Stimulated activated effector memory CD8-positive, alpha-beta T cell treated with anti-CD3 and anti-CD28 coated beads, Interleukin-12 subunit alpha, Interleukin-12 subunit beta, amount 100 ng/mL, for 72 hours (primary cell): ENCODE measurements at regions not wholly inside any gene's neighbourhood (a gene's known extent, or its start where the extent isn't known, plus 50 kb on each side); places are given as distances from the start of the nearest gene placed in this dataset.

Source experiments
- ATAC-seq: fragments of 150-1000 bp; cut with Tn5 transposase; 2 replicates; pipeline ENCODE4 v1.10.0; 2021
- DNase-seq, 2 donors: peaks; one replicate each; pipeline ENCODE4 v3.0.0; 2021 to 2022; ENCODE audit warnings: low spot score in 2 of 2
- H3K27ac Mint-ChIP-seq: one replicate; pipeline ENCODE4 v1.8.0; 2022; ENCODE audit warnings: mild to moderate bottlenecking, mixed read lengths
- H3K36me3 Mint-ChIP-seq: one replicate; pipeline ENCODE4 v1.8.0; 2022; ENCODE audit warnings: mild to moderate bottlenecking, mixed read lengths
- H3K4me1 Mint-ChIP-seq: one replicate; pipeline ENCODE4 v1.8.0; 2022; ENCODE audit warnings: mixed read lengths
- H3K4me3 Mint-ChIP-seq: one replicate; pipeline ENCODE4 v1.8.0; 2022; ENCODE audit warnings: mild to moderate bottlenecking, mixed read lengths
- H3K9me3 Mint-ChIP-seq: one replicate; pipeline ENCODE4 v1.8.0; 2022; ENCODE audit warnings: mixed read lengths

DNA sequence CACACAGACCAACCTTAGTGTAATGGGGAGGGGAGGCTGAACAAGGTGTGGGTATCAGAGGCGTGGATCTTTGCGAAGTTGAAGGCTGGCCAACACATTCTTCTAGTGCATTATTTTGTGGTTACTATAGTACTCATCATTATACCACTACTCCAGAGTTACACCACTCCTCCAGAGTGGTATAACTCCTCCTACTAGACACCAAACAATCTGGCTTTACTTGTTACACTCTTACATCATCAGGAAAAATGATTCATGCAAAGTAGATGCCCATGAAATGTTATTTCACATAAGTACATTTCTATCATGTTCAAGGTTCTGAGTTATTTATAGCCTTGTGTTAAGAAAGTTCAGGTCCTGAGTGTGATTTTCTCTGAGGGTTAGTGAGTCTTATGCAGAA is 443.1 kb upstream of the OPRM1 start:
- ATAC-seq (no peak), DNase-seq (no peak)
- Mint-ChIP-seq H3K9me3 (peaks cover 14% of the 10 kb centered on the region), H3K27ac (no peak overlapping the region), H3K4me3 (no peak overlapping the region), H3K36me3 (no peaks in the 10 kb centered on the region), H3K4me1 (no peaks in the 10 kb centered on the region)

DNA sequence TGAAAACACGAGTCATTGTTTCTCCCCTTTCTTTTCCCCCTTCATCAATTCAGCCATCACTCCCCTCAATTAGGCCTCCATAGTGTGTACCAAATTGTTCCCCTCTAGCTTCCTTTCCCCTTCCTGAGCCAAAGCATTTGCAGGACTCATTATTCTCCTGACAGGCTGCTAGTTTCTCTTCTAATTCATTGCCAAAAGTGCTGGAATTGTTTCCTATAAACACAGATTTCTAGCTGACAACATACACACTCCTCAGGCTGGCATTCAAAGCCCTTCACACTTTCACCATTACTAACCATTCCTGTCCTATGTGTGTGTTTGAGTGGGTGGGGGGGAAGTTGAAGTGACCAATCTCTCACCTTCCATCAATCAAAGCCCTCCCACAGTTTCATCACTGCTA is 444.2 kb upstream of the OPRM1 start:
- Mint-ChIP-seq H3K36me3 (no peaks in the 10 kb centered on the region), H3K4me1 (no peaks in the 10 kb centered on the region), H3K9me3 (peaks cover 14% of the 10 kb centered on the region), H3K27ac (no peak overlapping the region), H3K4me3 (no peak overlapping the region)
- ATAC-seq (no peak), DNase-seq (no peak)

DNA sequence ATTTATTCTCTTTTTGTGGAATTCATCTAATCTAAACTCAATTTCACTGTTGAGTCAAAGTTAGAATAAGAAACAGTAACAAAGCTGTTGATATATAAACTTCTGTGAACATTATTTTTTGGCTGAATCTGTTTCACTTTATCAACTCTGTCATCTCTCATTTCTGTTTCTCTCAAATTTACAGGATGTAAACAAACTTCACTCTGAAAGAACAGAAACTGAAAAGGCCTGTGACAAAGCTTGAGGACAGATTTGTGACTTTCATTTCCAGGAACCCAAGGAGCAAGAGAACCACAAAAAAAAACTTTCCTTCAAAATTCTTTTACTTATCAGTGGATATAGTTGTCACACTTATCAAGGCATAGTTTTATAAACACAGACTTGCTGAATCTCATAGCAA is 447.9 kb upstream of the OPRM1 start:
- Mint-ChIP-seq H3K27ac (no peak overlapping the region), H3K4me1 (no peaks in the 10 kb centered on the region), H3K9me3 (peaks cover 16% of the 10 kb centered on the region), H3K4me3 (no peak overlapping the region), H3K36me3 (no peaks in the 10 kb centered on the region)
- ATAC-seq, result no peak
- DNase-seq, result no peak

DNA sequence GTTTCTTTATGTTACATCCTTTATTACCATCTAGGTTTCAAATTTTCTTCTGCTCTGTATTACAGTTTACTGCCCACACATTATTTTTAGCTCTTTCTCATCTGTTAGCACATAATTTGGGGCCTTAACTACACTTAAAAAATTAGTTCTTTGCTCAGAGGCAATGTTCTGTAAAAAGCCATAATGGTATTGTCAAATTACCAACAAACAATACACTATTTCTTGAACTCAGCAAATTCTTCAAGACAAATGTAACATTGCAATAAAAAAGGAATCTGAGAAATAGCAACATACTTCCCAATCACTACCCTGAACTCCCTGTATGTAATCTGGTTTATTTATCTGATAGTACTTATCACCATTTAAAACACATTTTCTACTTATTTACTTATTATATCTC is 448.6 kb upstream of the OPRM1 start:
- H3K36me3 Mint-ChIP-seq, result no peaks in the 10 kb centered on the region
- no peak overlapping the region for H3K4me3 Mint-ChIP-seq
- no peak overlapping the region for H3K27ac Mint-ChIP-seq
- ATAC-seq (no peak), DNase-seq (no peak)
- H3K9me3 Mint-ChIP-seq, result peaks cover 16% of the 10 kb centered on the region
- no peaks in the 10 kb centered on the region for H3K4me1 Mint-ChIP-seq

DNA sequence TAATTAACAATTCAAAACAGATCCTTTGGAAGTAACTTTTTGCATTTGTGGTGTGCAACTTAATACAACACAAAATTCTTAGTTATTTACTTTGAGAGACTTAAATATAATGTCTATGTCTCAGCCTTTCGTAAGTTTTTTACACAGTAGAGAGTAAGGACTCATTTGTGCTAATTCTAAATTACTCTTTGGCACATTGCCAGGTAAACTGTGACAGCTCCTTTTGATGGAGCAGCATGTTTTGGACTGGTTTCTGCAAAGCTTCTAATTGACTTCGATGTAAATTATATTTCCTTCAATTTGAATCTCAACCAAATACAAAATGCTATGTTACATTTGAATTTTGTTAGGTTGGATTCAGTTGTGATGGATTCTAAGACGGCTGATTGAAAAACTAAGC is 450.7 kb upstream of the OPRM1 start:
- Mint-ChIP-seq H3K4me1 (no peaks in the 10 kb centered on the region), H3K9me3 (peaks cover 13% of the 10 kb centered on the region), H3K27ac (no peak overlapping the region), H3K4me3 (no peak overlapping the region), H3K36me3 (no peaks in the 10 kb centered on the region)
- no peak for ATAC-seq
- no peak for DNase-seq

DNA sequence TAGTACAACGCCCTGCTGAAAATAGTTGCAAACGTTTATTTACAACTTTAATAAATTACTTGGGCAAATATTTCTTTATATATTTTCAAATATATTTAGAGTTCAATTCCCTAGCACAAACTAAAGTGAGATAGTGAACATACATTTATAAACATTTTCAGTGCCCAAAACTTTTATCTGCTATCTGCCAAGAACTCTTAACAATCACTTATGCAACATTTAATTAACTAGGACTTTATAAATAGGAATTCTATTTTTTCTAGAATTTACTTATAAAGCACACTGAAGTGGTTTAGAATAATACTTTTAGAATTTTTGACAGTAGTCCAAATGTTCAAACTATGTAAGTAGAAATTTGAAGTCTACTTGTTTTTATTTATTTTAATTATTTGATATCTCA is 452.6 kb upstream of the RGS17 start:
- DNase-seq (no peak), ATAC-seq (no peak)
- H3K4me3 Mint-ChIP-seq, result no peak overlapping the region

DNA sequence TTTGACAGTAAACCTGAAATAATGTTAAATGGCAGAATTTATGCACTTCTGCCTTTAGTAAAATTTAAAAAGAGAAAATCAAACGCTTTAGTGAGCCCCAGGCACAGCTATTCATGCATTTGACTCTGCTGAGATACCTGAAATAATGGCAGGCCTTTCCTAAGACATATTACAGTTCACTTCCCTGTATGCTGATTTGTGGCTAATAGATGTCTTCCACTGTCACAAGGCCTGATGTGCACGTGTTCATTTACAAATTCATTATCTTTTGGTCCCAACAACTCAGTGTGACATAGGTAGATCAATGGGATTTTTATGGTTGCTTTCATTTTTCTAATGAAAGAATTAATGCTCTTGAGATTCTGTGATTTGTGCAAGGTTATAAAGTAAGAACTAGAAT is 449.7 kb upstream of the RGS17 start:
- Mint-ChIP-seq H3K4me3 (no peak overlapping the region), H3K27ac (no peak overlapping the region), H3K4me1 (no peaks in the 10 kb centered on the region), H3K9me3 (peaks cover 12% of the 10 kb centered on the region), H3K36me3 (no peaks in the 10 kb centered on the region)
- ATAC-seq (no peak), DNase-seq (no peak)

More for the DNA sequence above, 452.6 kb upstream of the RGS17 start:
- H3K4me1 Mint-ChIP-seq, result no peaks in the 10 kb centered on the region
- no peak overlapping the region for H3K27ac Mint-ChIP-seq
- peaks cover 14% of the 10 kb centered on the region for H3K9me3 Mint-ChIP-seq
- no peaks in the 10 kb centered on the region for H3K36me3 Mint-ChIP-seq

DNA sequence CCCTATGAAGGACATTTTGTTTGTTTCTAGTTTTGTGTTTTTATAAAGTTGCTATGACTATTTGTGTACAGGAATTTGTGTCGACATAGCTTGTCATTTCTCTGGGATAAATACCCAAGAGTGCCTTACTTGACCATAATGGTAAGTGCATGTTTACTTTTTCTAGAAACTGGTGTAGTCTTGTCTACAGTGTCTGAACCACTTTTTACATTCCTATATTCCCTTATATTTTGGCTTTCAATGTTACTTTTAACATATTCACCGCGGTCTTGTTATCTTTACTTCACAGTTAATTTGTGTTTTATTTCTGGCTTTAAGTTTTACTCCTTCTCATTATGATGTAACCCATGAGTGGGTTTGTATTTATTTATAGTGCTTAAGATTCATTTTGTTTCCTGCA is 444.4 kb upstream of the RGS17 start:
- DNase-seq, result no peak
- no peak overlapping the region for H3K4me3 Mint-ChIP-seq
- ATAC-seq, result no peak
- H3K27ac Mint-ChIP-seq, result no peak overlapping the region
- no peaks in the 10 kb centered on the region for H3K4me1 Mint-ChIP-seq
- no peaks in the 10 kb centered on the region for H3K36me3 Mint-ChIP-seq
- H3K9me3 Mint-ChIP-seq, result peaks cover 7% of the 10 kb centered on the region

DNA sequence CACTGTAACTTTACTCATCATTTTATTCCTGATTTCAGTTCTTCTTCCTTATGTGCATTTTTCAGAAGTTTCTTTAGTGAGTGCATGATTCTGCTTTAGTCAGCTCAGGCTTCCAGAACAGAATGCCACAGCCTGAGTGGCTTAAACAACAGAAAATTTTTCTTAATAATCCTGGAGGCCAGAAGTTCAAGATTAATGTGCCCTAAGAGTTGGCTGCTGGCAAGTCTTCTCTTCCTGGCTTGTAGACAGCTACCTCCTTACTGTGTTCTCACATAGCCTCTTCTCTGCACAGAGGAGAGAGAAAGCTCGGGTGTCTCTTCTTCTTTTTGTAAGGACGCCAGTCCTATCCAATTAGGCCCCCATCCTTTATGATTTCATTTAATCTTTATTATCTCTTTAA is 443.1 kb upstream of the RGS17 start:
- Mint-ChIP-seq H3K27ac (no peak overlapping the region), H3K4me1 (no peaks in the 10 kb centered on the region), H3K9me3 (peaks cover 7% of the 10 kb centered on the region), H3K36me3 (no peaks in the 10 kb centered on the region), H3K4me3 (no peak overlapping the region)
- ATAC-seq (no peak), DNase-seq (no peak)

DNA sequence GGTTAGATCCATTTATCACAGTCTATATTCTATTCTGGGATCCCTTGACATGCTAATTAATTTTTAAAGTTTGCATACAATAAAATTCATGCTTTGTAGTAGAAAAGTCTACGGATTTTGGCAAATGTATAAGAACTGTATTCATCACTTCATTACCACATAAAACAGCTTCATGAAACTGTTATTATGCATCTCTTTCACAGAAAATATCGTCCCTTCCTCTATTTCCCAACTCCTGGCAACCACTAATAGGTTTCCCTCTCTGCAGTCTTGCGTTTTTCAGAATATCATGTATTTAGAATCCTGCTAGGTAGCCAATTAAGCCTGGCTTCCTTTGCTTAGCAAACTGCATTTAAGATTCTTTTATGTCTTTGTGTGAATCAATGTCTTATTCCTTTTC is 441.3 kb upstream of the RGS17 start:
- no peak for DNase-seq
- Mint-ChIP-seq H3K4me1 (no peaks in the 10 kb centered on the region), H3K27ac (no peak overlapping the region), H3K36me3 (no peaks in the 10 kb centered on the region), H3K4me3 (no peak overlapping the region), H3K9me3 (peaks cover 3% of the 10 kb centered on the region)
- no peak for ATAC-seq

DNA sequence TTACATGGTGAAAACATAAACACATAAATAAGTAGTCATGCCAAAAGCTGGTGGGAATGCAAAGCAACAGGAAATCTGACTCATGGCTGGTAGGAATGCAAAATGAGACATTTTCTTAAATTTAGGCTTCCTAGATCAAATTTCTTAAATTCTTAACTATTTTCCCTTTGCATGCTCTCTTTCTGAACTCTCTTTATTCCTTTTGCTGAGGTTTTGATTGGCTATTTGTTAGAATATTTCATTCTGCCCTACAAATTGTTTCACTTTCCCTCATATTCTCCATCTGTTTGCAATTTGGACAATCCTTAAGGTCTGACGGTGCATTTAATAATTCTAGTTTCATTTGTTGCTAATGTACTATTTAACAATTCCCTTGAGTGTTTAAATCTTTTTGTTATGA is 437.5 kb upstream of the RGS17 start:
- ATAC-seq, result no peak
- H3K9me3 Mint-ChIP-seq, result peaks cover 2% of the 10 kb centered on the region
- DNase-seq, result no peak
- no peaks in the 10 kb centered on the region for H3K4me1 Mint-ChIP-seq
- H3K27ac Mint-ChIP-seq, result no peak overlapping the region
- H3K4me3 Mint-ChIP-seq, result no peak overlapping the region
- no peaks in the 10 kb centered on the region for H3K36me3 Mint-ChIP-seq

DNA sequence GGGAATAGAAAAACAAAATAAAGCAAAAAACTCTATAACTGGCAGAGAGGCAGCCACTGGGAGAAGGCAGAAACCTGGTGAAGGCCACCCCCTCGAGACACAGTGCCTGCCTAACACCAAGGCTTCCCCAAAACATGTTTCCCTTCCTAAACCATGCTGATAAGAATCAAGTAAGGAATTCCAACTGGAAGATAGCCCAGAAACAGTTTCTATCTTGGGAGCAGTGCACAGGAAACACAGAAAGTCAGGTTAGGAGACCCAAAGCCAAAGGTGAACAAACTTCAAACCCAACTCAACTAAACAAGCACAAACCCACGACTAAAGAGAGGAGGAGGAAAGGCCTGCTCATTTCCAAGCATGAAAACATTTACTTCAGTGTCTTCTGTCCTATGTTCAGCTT is 433.7 kb upstream of the RGS17 start:
- peaks cover 7% of the 10 kb centered on the region for H3K9me3 Mint-ChIP-seq
- ATAC-seq, result no peak
- no peak overlapping the region for H3K27ac Mint-ChIP-seq
- H3K4me1 Mint-ChIP-seq, result no peaks in the 10 kb centered on the region
- DNase-seq, result no peak
- H3K4me3 Mint-ChIP-seq, result no peak overlapping the region
- no peaks in the 10 kb centered on the region for H3K36me3 Mint-ChIP-seq

DNA sequence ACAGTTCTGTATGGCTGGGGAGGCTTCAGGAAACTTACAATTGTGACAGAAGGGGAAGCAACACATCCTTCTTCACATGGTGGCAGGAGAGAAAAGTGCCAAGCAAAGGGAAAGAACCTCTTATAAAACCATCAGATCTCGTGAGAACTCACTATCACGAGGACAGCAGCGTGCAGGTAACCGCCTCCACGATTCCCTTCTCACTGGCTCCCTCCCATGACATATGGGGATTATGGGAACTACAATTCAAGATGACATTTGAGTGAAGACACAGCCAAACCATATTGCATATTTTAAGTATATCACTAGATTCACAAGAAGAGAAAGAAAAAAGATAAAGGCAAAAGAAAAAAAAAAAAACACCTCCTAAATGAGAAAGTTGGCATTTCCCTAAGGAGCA is 431.9 kb upstream of the RGS17 start:
- Mint-ChIP-seq H3K27ac (no peak overlapping the region), H3K9me3 (peaks cover 7% of the 10 kb centered on the region), H3K4me3 (no peak overlapping the region)

DNA sequence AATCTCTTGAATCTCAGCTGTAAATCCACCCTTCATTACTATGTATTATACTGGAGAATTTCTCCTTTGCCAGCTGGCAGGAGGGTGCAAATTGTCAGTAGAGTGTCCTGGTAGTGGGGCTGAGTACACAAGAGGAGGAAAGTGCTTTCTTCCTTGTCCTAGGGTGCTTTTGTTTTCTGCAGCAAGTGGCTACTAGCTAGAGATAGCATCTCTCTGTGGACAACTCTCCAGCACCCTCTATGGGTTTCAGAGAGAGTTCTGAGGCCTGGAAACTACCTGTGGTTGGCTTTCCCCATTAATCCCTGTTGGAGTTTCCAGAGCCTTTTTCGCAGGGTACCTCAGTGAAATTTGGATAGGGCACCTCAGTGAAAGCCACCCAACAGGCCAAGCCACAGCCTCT is 422.5 kb upstream of the RGS17 start:
- H3K9me3 Mint-ChIP-seq, result no peaks in the 10 kb centered on the region
- H3K36me3 Mint-ChIP-seq, result no peaks in the 10 kb centered on the region
- ATAC-seq, result no peak
- no peak overlapping the region for H3K4me3 Mint-ChIP-seq
- H3K27ac Mint-ChIP-seq, result no peak overlapping the region
- no peak for DNase-seq
- H3K4me1 Mint-ChIP-seq, result no peaks in the 10 kb centered on the region

More for the DNA sequence above, 431.9 kb upstream of the RGS17 start:
- ATAC-seq (no peak), DNase-seq (no peak)
- H3K36me3 Mint-ChIP-seq, result no peaks in the 10 kb centered on the region
- no peaks in the 10 kb centered on the region for H3K4me1 Mint-ChIP-seq

DNA sequence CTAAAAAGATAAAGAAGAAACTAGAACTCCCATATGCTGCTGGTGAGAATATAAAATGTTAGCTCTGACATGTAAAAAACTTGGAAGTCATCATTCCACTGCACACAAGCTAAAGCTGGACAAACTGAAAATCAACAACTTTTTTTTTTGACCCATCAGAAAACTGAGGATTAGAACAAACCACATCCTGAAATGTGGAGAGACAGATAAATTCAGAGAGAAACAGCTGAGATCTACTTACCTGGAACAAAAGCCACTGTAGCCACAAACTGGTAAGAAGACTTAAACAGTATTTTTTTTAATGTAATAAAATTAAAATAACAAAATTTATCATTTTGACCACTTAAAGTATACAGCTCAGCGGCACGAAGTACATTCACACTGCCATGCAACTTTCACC is 408.5 kb upstream of the RGS17 start:
- no peak overlapping the region for H3K4me3 Mint-ChIP-seq

DNA sequence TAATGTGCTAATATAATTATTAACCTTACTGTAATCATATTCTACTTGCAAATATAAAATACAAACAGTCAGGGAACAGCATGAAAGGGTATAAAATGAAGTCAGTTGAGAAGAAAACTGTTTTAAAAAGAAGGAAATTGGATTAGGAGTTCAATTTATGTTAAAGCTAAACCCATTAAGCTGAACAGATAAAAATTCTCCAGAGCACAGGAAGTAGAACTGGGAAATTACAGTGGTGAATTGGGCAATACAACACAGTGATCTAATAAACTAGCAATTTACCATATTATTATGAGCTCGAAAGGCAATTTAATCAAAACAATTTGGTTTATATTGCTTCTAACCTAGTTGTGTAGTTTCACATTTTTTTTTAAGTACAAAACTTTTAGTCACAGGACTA is 407.4 kb upstream of the RGS17 start:
- Mint-ChIP-seq H3K27ac (no peak overlapping the region), H3K9me3 (peaks cover 5% of the 10 kb centered on the region), H3K4me1 (no peaks in the 10 kb centered on the region), H3K36me3 (no peaks in the 10 kb centered on the region), H3K4me3 (no peak overlapping the region)
- DNase-seq (no peak), ATAC-seq (no peak)

More for the DNA sequence above, 408.5 kb upstream of the RGS17 start:
- DNase-seq (no peak), ATAC-seq (no peak)
- Mint-ChIP-seq H3K9me3 (peaks cover 8% of the 10 kb centered on the region), H3K36me3 (no peaks in the 10 kb centered on the region), H3K27ac (no peak overlapping the region), H3K4me1 (no peaks in the 10 kb centered on the region)

DNA sequence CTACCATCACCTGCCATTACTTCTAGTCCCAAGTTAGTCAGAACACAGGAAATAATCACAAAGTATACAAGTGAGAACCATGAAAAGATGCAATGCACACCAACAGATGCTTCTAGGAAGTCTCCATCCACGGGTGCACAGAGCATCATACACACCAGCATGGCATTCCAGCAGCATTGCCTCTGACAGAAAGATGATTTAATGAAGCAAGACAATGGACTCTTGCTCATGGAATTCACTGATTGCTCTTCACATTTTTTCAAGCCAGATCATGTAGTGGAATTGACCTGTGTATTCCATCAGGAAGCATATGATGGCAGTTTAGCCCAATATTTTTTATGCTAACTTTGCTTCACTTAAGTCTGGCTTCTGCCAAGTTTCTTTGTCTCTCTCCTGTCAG is 406.3 kb upstream of the RGS17 start:
- peaks cover 3% of the 10 kb centered on the region for H3K9me3 Mint-ChIP-seq
- ATAC-seq, result no peak

More for the DNA sequence above, 406.3 kb upstream of the RGS17 start:
- Mint-ChIP-seq H3K4me1 (no peaks in the 10 kb centered on the region), H3K36me3 (no peaks in the 10 kb centered on the region), H3K27ac (no peak overlapping the region), H3K4me3 (no peak overlapping the region)
- no peak for DNase-seq
